GM12878 (cell line): ENCODE measurements at regions not wholly inside any gene's neighbourhood (a gene's known extent, or its start where the extent isn't known, plus 50 kb on each side); places are given as distances from the start of the nearest gene placed in this dataset.

ENCODE experiments used
- ATAC-seq: fragments of 200-7000 bp; cut with Tn5 transposase; 3 replicates; pipeline ENCODE4 v1.9.1; 2020; ENCODE audit warnings: mild to moderate bottlenecking, moderate library complexity
- BruUV-seq: library from RNA; stranded (reverse); fragments of 400-500 nt; replicated peaks from 2 replicates; lab custom pipeline; 2021; lab: Mats Ljungman, UMichigan
- CTCF ChIA-PET: fragments of 300-600 bp; sonication (Branson Sonifier 250); formaldehyde crosslinking; extraction: SDS; loops from one replicate; lab custom pipeline; 2021; ENCODE audit warnings: inconsistent platforms; lab: Yijun Ruan, JAX
- POLR2A ChIA-PET: fragments of 350-600 bp; formaldehyde crosslinking; extraction: SDS; loops from one replicate; lab custom pipeline; 2021; ENCODE audit warnings: inconsistent platforms; lab: Charles Lee
- RAD21 ChIA-PET: fragments of 300-600 bp; sonication (Branson Sonifier 250); formaldehyde crosslinking; loops from one replicate; lab custom pipeline; 2023; ENCODE audit warnings: antibody characterized with exemption; ENCODE audit not compliant: unreplicated experiment; lab: Charles Lee
- SMC1A ChIA-PET: fragments of 300-600 bp; sonication (Branson Sonifier 250); formaldehyde crosslinking; loops from one replicate; lab custom pipeline; 2023; ENCODE audit not compliant: unreplicated experiment, uncharacterized antibody; lab: Charles Lee
- DNase-seq: peaks from one replicate; pipeline ENCODE4 v3.0.0-alpha.2; 2011; ENCODE audit warnings: low read depth, low spot score
- FAIRE-seq: peaks from 3 replicates; lab custom pipeline; 2011; peaks lifted over from hg19 to GRCh38; lab: Jason Lieb, UNC
- H2AFZ ChIP-seq: 2 replicates; pipeline ENCODE4 v1.6.0; 2011; ENCODE audit warnings: low read depth, low read length, control low read depth; ENCODE audit not compliant: control insufficient read depth
- H3K27ac ChIP-seq: 2 replicates; pipeline ENCODE4 v1.5.1; 2011; ENCODE audit warnings: control low read depth; ENCODE audit not compliant: control insufficient read depth, insufficient read depth
- H3K27me3 ChIP-seq, 2 experiments: replicated peaks in 1 of 2; 2 replicates each; pipeline versions ENCODE4 v1.6.0 to v1.6.1; 2011; ENCODE audit warnings: low read length in 1 of 2; ENCODE audit not compliant: control insufficient read depth in 2 of 2, insufficient read depth in 2 of 2
- H3K36me3 ChIP-seq, 2 experiments: 2 replicates each; pipeline ENCODE4 v1.5.1; 2011; ENCODE audit warnings: low read length in 1 of 2; ENCODE audit not compliant: control insufficient read depth in 2 of 2, insufficient read depth in 2 of 2
- H3K4me1 ChIP-seq: 2 replicates; pipeline ENCODE4 v1.6.1; 2011; ENCODE audit warnings: mild to moderate bottlenecking, low read length, moderate library complexity, mixed read lengths; ENCODE audit not compliant: control insufficient read depth, insufficient read depth
- H3K4me2 ChIP-seq: 2 replicates; pipeline ENCODE4 v1.6.0; 2011; ENCODE audit warnings: control low read depth; ENCODE audit not compliant: control insufficient read depth, insufficient read depth
- H3K4me3 ChIP-seq: fragments of 200-600 bp; sonication (generic); 2 replicates; pipeline ENCODE4 v1.5.1; 2016
- H3K79me2 ChIP-seq: 2 replicates; pipeline ENCODE4 v1.6.0; 2011; ENCODE audit warnings: low read length; ENCODE audit not compliant: control insufficient read depth, insufficient read depth
- H3K9ac ChIP-seq: 2 replicates; pipeline ENCODE4 v1.8.0; 2011; ENCODE audit warnings: low read length, control low read depth, mixed read lengths; ENCODE audit not compliant: control insufficient read depth, insufficient read depth
- H3K9me3 ChIP-seq: replicated peaks from 3 replicates; pipeline ENCODE4 v1.5.1; 2011; ENCODE audit warnings: mild to moderate bottlenecking, low read length; ENCODE audit not compliant: control insufficient read depth, insufficient read depth
- H4K20me1 ChIP-seq: 2 replicates; pipeline ENCODE4 v1.6.0; 2011; ENCODE audit not compliant: control insufficient read depth, insufficient read depth
- ASH2L ChIP-seq: fragments of 300-600, 200-600 bp; sonication (generic); IDR thresholded peaks from 2 replicates; pipeline ENCODE4 v1.6.1; 2017; ENCODE audit warnings: low read depth, mild to moderate bottlenecking, borderline replicate concordance
- BHLHE40 ChIP-seq, 2 experiments: fragments of 450-650 bp in 1 of 2; IDR thresholded peaks; 2 replicates each; pipeline ENCODE4 v1.6.1; 2011 to 2017; ENCODE audit warnings: low read depth in 2 of 2, borderline replicate concordance in 1 of 2, improper control_type of control experiment in 1 of 2, low read length in 1 of 2, mild to moderate bottlenecking in 1 of 2
- EGR1 ChIP-seq, 2 experiments: IDR thresholded peaks; 1 replicate in 1 of 2; 2 replicates in 1 of 2; pipeline ENCODE4 v1.6.1; 2011 to 2012; ENCODE audit warnings: low read depth in 2 of 2, low read length in 2 of 2, borderline replicate concordance in 1 of 2, mild to moderate bottlenecking in 1 of 2, moderate library complexity in 1 of 2
- HCFC1 ChIP-seq: fragments of 150-350 bp; IDR thresholded peaks from 2 replicates; pipeline ENCODE4 v1.6.1; 2014; ENCODE audit warnings: low read length
- IKZF2 ChIP-seq, 2 experiments: fragments of 450-650 bp; IDR thresholded peaks; 2 replicates each; pipeline ENCODE4 v1.6.1; 2017; ENCODE audit warnings: mild to moderate bottlenecking in 2 of 2, moderate library complexity in 2 of 2
- LARP7 ChIP-seq: fragments of 450-650 bp; IDR thresholded peaks from 2 replicates; pipeline ENCODE4 v1.6.1; 2017; ENCODE audit warnings: mild to moderate bottlenecking
- SPI1 ChIP-seq: IDR thresholded peaks from 2 replicates; pipeline ENCODE4 v1.6.1; 2011; ENCODE audit warnings: low read depth, mild to moderate bottlenecking, low read length, moderate library complexity, borderline replicate concordance; ENCODE audit not compliant: insufficient read depth
- SREBF1 ChIP-seq: IDR thresholded peaks from 2 replicates; pipeline ENCODE4 v1.6.1; 2012; ENCODE audit warnings: mild to moderate bottlenecking, low read length
- WGBS: methylation state at CpG from one replicate; pipeline ENCODE4 v1.1.6; 2016; ENCODE audit warnings: low lambda C conversion rate; ENCODE audit not compliant: insufficient replicate concordance, insufficient coverage; ENCODE audit errors: missing lambda C conversion rate; 5-methylcytosine and 5-hydroxymethylcytosine counted together
- in situ Hi-C: fragments of 300-500 bp; cut with MboI; formaldehyde crosslinking; loops from 9 replicates; pipeline ENCODE4 v1.14.3; 2018; ENCODE audit warnings: mixed read lengths
- intact Hi-C: fragments of 100-400 bp; cut with micrococcal nuclease; formaldehyde crosslinking; loops from one replicate; pipeline ENCODE4 v1.14.2; 2022; ENCODE audit not compliant: unreplicated experiment
- TF ChIP-seq, protein P1 (sequence below): fragments of 450-650 bp; IDR thresholded peaks from 2 replicates; pipeline ENCODE4 v1.6.1; 2018; ENCODE audit warnings: mild to moderate bottlenecking, low read depth, moderate library complexity; ENCODE audit not compliant: partially characterized antibody
- TF ChIP-seq, protein P2 (sequence below): IDR thresholded peaks from 2 replicates; pipeline ENCODE4 v1.6.1; 2012; ENCODE audit warnings: low read depth, low read length, improper control_type of control experiment
- TF ChIP-seq, protein P3 (sequence below): fragments of 150-350 bp; IDR thresholded peaks from 2 replicates; pipeline ENCODE4 v1.6.1; 2014; ENCODE audit warnings: mild to moderate bottlenecking, low read depth, low read length
- TF ChIP-seq, protein P4 (sequence below): IDR thresholded peaks from 2 replicates; pipeline ENCODE4 v1.6.1; 2011; ENCODE audit warnings: low read depth, low read length, improper control_type of control experiment, borderline replicate concordance

DNA sequence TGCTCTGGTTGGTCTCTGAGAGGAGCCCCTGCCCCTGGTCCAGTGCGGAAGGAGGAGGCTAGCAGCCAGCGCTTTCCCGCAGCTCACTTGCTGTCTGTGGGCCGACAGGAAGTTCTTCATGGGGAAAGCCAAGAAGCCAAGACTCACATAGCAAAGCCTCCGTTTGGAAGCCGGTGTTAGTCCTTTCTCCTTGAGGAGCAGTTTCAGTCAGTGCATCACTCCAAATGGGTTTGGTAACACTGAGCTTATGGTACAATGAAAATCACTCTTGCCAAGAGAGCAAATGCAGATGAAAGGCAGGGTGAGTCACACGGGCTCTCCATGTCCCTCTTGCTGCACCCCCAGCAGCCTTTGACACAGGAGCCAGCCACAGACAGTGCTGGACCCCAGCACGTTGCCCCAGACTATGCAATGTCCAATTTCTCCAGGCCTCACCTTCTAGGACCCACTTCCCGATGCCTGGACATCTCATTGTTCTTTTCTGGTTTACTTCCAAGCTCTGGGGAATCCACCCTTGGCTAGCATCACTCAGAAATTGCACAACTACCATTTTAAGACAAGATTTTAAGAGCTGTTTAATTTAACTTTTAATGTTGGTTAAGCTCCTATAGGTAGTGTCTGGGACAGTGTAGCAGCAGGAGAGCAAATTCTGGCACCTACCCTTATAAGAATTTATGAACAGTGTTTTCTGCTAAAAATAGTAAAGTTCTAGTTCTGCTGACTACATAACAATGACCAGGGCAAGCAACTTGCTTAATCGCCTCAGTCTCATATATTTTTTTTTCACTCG is 174.9 kb downstream of the ASB1 start:
- Histone ChIP-seq H2AFZ (no peak overlapping the region), H3K4me2 (no peak overlapping the region), H3K27ac (no peak overlapping the region), H3K4me1 (no peaks in the 10 kb centered on the region), H4K20me1 (no peaks in the 10 kb centered on the region), H3K9ac (no peak overlapping the region), H3K4me3 (no peak overlapping the region), H3K36me3 (no peaks in the 10 kb centered on the region), H3K79me2 (no peaks in the 10 kb centered on the region), H3K27me3 (no peaks in the 10 kb centered on the region; a peak in 1 of 4 replicates), H3K9me3 (no peaks in the 10 kb centered on the region; the same call in 2 of the 3 replicates)
- SMC1A ChIA-PET = no interaction called here
- TF ChIP-seq IKZF2 (IDR thresholded peaks at IDR 0.05) (no peak), ASH2L (no peak), EGR1 (IDR thresholded peaks at IDR 0.05; ENCODE audit: borderline replicate concordance in 1 of 2, low read depth in 2 of 2, low read length in 2 of 2) (no peak), SREBF1 (no peak), HCFC1 (no peak), LARP7 (no peak), BHLHE40 (IDR thresholded peaks at IDR 0.05; ENCODE audit: borderline replicate concordance in 1 of 2, low read depth in 2 of 2, low read length in 1 of 2) (no peak), SPI1 (no peak)
- TF ChIP-seq, protein P1, sequence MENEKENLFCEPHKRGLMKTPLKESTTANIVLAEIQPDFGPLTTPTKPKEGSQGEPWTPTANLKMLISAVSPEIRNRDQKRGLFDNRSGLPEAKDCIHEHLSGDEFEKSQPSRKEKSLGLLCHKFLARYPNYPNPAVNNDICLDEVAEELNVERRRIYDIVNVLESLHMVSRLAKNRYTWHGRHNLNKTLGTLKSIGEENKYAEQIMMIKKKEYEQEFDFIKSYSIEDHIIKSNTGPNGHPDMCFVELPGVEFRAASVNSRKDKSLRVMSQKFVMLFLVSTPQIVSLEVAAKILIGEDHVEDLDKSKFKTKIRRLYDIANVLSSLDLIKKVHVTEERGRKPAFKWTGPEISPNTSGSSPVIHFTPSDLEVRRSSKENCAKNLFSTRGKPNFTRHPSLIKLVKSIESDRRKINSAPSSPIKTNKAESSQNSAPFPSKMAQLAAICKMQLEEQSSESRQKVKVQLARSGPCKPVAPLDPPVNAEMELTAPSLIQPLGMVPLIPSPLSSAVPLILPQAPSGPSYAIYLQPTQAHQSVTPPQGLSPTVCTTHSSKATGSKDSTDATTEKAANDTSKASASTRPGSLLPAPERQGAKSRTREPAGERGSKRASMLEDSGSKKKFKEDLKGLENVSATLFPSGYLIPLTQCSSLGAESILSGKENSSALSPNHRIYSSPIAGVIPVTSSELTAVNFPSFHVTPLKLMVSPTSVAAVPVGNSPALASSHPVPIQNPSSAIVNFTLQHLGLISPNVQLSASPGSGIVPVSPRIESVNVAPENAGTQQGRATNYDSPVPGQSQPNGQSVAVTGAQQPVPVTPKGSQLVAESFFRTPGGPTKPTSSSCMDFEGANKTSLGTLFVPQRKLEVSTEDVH = no peak
- TF ChIP-seq, protein P2, sequence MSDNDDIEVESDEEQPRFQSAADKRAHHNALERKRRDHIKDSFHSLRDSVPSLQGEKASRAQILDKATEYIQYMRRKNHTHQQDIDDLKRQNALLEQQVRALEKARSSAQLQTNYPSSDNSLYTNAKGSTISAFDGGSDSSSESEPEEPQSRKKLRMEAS = no peak
- TF ChIP-seq, protein P3, sequence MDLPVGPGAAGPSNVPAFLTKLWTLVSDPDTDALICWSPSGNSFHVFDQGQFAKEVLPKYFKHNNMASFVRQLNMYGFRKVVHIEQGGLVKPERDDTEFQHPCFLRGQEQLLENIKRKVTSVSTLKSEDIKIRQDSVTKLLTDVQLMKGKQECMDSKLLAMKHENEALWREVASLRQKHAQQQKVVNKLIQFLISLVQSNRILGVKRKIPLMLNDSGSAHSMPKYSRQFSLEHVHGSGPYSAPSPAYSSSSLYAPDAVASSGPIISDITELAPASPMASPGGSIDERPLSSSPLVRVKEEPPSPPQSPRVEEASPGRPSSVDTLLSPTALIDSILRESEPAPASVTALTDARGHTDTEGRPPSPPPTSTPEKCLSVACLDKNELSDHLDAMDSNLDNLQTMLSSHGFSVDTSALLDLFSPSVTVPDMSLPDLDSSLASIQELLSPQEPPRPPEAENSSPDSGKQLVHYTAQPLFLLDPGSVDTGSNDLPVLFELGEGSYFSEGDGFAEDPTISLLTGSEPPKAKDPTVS = no peak
- TF ChIP-seq, protein P4, sequence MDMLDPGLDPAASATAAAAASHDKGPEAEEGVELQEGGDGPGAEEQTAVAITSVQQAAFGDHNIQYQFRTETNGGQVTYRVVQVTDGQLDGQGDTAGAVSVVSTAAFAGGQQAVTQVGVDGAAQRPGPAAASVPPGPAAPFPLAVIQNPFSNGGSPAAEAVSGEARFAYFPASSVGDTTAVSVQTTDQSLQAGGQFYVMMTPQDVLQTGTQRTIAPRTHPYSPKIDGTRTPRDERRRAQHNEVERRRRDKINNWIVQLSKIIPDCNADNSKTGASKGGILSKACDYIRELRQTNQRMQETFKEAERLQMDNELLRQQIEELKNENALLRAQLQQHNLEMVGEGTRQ = no peak
- POLR2A ChIA-PET = no interaction called here
- in situ Hi-C loops (no loop called here), intact Hi-C loops (no loop called here)
- RAD21 ChIA-PET = no interaction called here
- DNase-seq = no peak
- WGBS = 51% methylated on average over 11 of the region's 11 CpGs
- no TSS peak for BruUV-seq
- ATAC-seq = no peak
- FAIRE-seq = no peak
- CTCF ChIA-PET = no interaction called here
